ENCODE measurements at regions not wholly inside any gene's neighbourhood (a gene's known extent, or its start where the extent isn't known, plus 50 kb on each side); places are given as distances from the start of the nearest gene placed in this dataset.

- Histone ChIP-seq H3K27me3 (ENCODE audit: control insufficient read depth in 4 of 4, insufficient read depth in 4 of 4, low read length in 3 of 4) (no peaks in the 10 kb centered on the region), H3K4me1 (ENCODE audit: control insufficient read depth in 4 of 4, insufficient read depth in 4 of 4, low read length in 3 of 4) (no peaks in the 10 kb centered on the region), H3K36me3 (ENCODE audit: control insufficient read depth in 4 of 4, insufficient read depth in 3 of 4, low read depth in 1 of 4, low read length in 3 of 4) (no peaks in the 10 kb centered on the region), H3K27ac (ENCODE audit: low read depth in 1 of 2, low read length in 2 of 2) (no peak overlapping the region), H3K9me3 (ENCODE audit: control insufficient read depth in 4 of 4, low read length in 3 of 4) (peaks cover 0 to 5% (median 0%) of the 10 kb centered on the region in 4 donors), H3K4me3 (ENCODE audit: low read depth in 1 of 3, low read length in 3 of 3) (no peak overlapping the region), H3K9ac (ENCODE audit: low read depth in 1 of 2, low read length in 2 of 2) (no peak overlapping the region)
- 90% methylated on average over 6 of the region's 6 CpGs for WGBS
- no peak for DNase-seq (ENCODE audit: low spot score)
- TF ChIP-seq RXRA (IDR thresholded peaks at IDR 0.05): no peak
- no peak for TF ChIP-seq JUND (IDR thresholded peaks at IDR 0.05)
- TF ChIP-seq ZBTB33 (IDR thresholded peaks at IDR 0.05): no peak
- TF ChIP-seq FOXA2 (IDR thresholded peaks at IDR 0.05): no peak
- no peak for TF ChIP-seq EGR1 (IDR thresholded peaks at IDR 0.05; ENCODE audit: low read depth in 2 of 2)
- no peak for TF ChIP-seq NR2F2 (IDR thresholded peaks at IDR 0.05)
- TF ChIP-seq HNF4G (IDR thresholded peaks at IDR 0.05): no peak
- no peak for TF ChIP-seq RAD21 (IDR thresholded peaks at IDR 0.05)
Observed at GRCh38 chr10:3971713-3972112, 186.7 kb upstream of the KLF6 start.

GRCh38 chr10:3969876-3970666, 185.1 kb upstream of the KLF6 start:
- no peaks in the 10 kb centered on the region for H3K27me3 ChIP-seq (ENCODE audit: control insufficient read depth in 4 of 4, insufficient read depth in 4 of 4, low read length in 3 of 4)
- H3K4me3 ChIP-seq (ENCODE audit: low read depth in 1 of 3, low read length in 3 of 3): no peak overlapping the region
- H3K9me3 ChIP-seq (ENCODE audit: control insufficient read depth in 4 of 4, low read length in 3 of 4): no peaks in the 10 kb centered on the region
- no peak overlapping the region for H3K9ac ChIP-seq (ENCODE audit: low read depth in 1 of 2, low read length in 2 of 2)
- TF ChIP-seq FOXA2 (IDR thresholded peaks at IDR 0.05) (no peak), NR2F2 (IDR thresholded peaks at IDR 0.05) (no peak), TAF1 (conservative IDR thresholded peaks at IDR 0.05) (no peak), ZBTB33 (IDR thresholded peaks at IDR 0.05) (no peak), GABPA (IDR thresholded peaks at IDR 0.05 in 1 of 2, conservative IDR thresholded peaks at IDR 0.05 in 1 of 2) (no peak), ATF3 (IDR thresholded peaks at IDR 0.05) (no peak), HNF4G (IDR thresholded peaks at IDR 0.05) (no peak), MAX (IDR thresholded peaks at IDR 0.05) (no peak), SP1 (IDR thresholded peaks at IDR 0.05) (no peak), RXRA (IDR thresholded peaks at IDR 0.05) (no peak), REST (IDR thresholded peaks at IDR 0.05) (no peak)
- no peak for DNase-seq (ENCODE audit: low spot score)
- H3K4me1 ChIP-seq (ENCODE audit: control insufficient read depth in 4 of 4, insufficient read depth in 4 of 4, low read length in 3 of 4): peaks cover 0 to 2% (median 0%) of the 10 kb centered on the region in 4 donors
- H3K36me3 ChIP-seq (ENCODE audit: control insufficient read depth in 4 of 4, insufficient read depth in 3 of 4, low read depth in 1 of 4, low read length in 3 of 4): no peaks in the 10 kb centered on the region
- 81% methylated on average over 8 of the region's 8 CpGs for WGBS
- no peak overlapping the region for H3K27ac ChIP-seq (ENCODE audit: low read depth in 1 of 2, low read length in 2 of 2)

Measured in liver (tissue), 7 donors.